Sigmoid colon (tissue), 3 donors: ENCODE measurements at regions not wholly inside any gene's neighbourhood (a gene's known extent, or its start where the extent isn't known, plus 50 kb on each side); places are given as distances from the start of the nearest gene placed in this dataset.

Experiments used
- POLR2A ChIP-seq, 2 donors: fragments of 450-650 bp; IDR thresholded peaks; one replicate each; pipeline ENCODE4 v1.6.1; 2016; ENCODE audit warnings: antibody characterized with exemption in 2 of 2, mild to moderate bottlenecking in 2 of 2, moderate library complexity in 2 of 2
- TF ChIP-seq, protein P1 (sequence below), 4 experiments: fragments of 450-650 bp in 3 of 4; fragments of 200-600 bp in 1 of 4; IDR thresholded peaks; one replicate each; pipeline ENCODE4 v1.5.1; 2016 to 2019; ENCODE audit warnings: antibody characterized with exemption in 4 of 4, mild to moderate bottlenecking in 3 of 4, moderate library complexity in 2 of 4

DNA sequence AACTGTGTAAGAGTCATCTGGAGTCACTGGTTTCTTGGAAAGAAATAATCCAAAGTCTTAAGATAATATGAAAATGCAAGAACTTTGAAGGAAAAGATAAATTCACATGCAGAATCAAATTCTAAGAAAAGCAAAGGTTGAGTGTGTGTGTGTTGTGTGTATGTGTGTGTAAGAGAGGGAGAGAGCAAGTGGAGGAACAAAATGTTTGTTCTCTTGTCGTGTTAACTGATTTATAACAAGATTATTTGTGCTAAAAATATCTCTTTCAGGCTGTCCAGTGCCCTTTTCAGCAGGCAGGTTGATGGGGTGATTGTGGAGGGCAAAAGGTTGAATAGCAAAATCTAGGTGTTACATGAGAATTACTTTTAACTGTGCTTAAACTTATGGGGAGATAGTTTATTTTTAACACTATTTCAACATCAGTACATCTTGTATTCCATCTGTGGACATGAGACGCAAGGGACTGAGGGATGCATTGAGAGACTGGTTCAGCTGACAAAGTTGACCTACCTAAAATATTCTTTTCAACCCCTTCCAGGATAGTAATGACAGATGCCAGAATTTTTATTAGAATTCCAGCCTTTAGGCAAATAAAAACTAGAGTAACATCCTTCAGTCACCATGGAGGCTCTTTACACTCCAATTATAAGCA is 342.4 kb upstream of the CD180 start:
- TF ChIP-seq POLR2A (IDR thresholded peaks at IDR 0.05) = no peak
- TF ChIP-seq, protein P1, sequence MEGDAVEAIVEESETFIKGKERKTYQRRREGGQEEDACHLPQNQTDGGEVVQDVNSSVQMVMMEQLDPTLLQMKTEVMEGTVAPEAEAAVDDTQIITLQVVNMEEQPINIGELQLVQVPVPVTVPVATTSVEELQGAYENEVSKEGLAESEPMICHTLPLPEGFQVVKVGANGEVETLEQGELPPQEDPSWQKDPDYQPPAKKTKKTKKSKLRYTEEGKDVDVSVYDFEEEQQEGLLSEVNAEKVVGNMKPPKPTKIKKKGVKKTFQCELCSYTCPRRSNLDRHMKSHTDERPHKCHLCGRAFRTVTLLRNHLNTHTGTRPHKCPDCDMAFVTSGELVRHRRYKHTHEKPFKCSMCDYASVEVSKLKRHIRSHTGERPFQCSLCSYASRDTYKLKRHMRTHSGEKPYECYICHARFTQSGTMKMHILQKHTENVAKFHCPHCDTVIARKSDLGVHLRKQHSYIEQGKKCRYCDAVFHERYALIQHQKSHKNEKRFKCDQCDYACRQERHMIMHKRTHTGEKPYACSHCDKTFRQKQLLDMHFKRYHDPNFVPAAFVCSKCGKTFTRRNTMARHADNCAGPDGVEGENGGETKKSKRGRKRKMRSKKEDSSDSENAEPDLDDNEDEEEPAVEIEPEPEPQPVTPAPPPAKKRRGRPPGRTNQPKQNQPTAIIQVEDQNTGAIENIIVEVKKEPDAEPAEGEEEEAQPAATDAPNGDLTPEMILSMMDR (IDR thresholded peaks at IDR 0.05) = no peak
